Upper lobe of left lung (tissue), 6 donors: ENCODE measurements at regions not wholly inside any gene's neighbourhood (a gene's known extent, or its start where the extent isn't known, plus 50 kb on each side); places are given as distances from the start of the nearest gene placed in this dataset.

Experiments
- ATAC-seq, 2 donors: fragments of 200-7000 bp; cut with Tn5 transposase; one replicate each; pipeline ENCODE4 v1.9.1; 2022; ENCODE audit warnings: mild to moderate bottlenecking in 2 of 2, moderate library complexity in 2 of 2; ENCODE audit not compliant: low FRiP score in 2 of 2
- DNase-seq, 2 donors: peaks; one replicate each; pipeline ENCODE4 v3.0.0-alpha.2; 2019 to 2020
- H3K27ac ChIP-seq, 4 donors: fragments of 200-600 bp; sonication (generic); one replicate each; pipeline ENCODE4 v1.5.1; 2016 to 2019
- H3K27me3 ChIP-seq, 4 donors: fragments of 200-600 bp; sonication (generic); one replicate each; pipeline ENCODE4 v1.5.1; 2017 to 2019
- H3K36me3 ChIP-seq, 4 donors: fragments of 200-600 bp; sonication (generic); one replicate each; pipeline ENCODE4 v1.5.1; 2016 to 2019
- H3K4me1 ChIP-seq, 4 donors: fragments of 200-600 bp; sonication (generic); one replicate each; pipeline ENCODE4 v1.5.1; 2018 to 2019
- H3K4me3 ChIP-seq, 4 donors: fragments of 200-600 bp; sonication (generic); one replicate each; pipeline ENCODE4 v1.5.1; 2017 to 2019; ENCODE audit warnings: mild to moderate bottlenecking in 2 of 4, moderate library complexity in 1 of 4
- H3K9me3 ChIP-seq, 4 donors: fragments of 200-600 bp; sonication (generic); one replicate each; pipeline ENCODE4 v1.5.1; 2018 to 2019
- CTCF ChIP-seq, 6 experiments: fragments of 450-650 bp in 4 of 6; fragments of 200-600 bp in 2 of 6; sonication (generic) in 2 of 6; IDR thresholded peaks; one replicate each; pipeline ENCODE4 v1.5.1; 2016 to 2019; ENCODE audit warnings: antibody characterized with exemption in 6 of 6
- EP300 ChIP-seq, 4 donors: sonication (generic); formaldehyde crosslinking; IDR thresholded peaks; one replicate each; pipeline ENCODE4 v1.5.1; 2017; ENCODE audit warnings: antibody characterized with exemption in 4 of 4, control low read depth in 2 of 4
- POLR2A ChIP-seq, 4 donors: fragments of 450-650 bp; IDR thresholded peaks; one replicate each; pipeline ENCODE4 v1.5.1; 2016 to 2017; ENCODE audit warnings: antibody characterized with exemption in 4 of 4, mild to moderate bottlenecking in 2 of 4
- POLR2AphosphoS5 ChIP-seq, 2 donors: sonication (generic); formaldehyde crosslinking; IDR thresholded peaks; one replicate each; pipeline ENCODE4 v1.5.1; 2017; ENCODE audit warnings: antibody characterized with exemption in 2 of 2
- WGBS, 2 donors: methylation state at CpG; one replicate each; pipeline ENCODE4 v1.1.5; 2017 to 2018; 5-methylcytosine and 5-hydroxymethylcytosine counted together
- donor health status: DM: no; HTN: no; CAD: no; lungs with moderate emphysema.
- donor health status: DM: no; HTN: yes; CAD: no; lungs with severe emphysema.

- 48 to 59% methylated on average over 1 of the region's 1 CpG for WGBS, 2 donors
- TF ChIP-seq EP300 (IDR thresholded peaks at IDR 0.05) (no peak), POLR2A (IDR thresholded peaks at IDR 0.05) (no peak), POLR2AphosphoS5 (IDR thresholded peaks at IDR 0.05) (no peak)
- no peak for DNase-seq
Measured at GRCh38 chr20:40134176-40134575, 554.9 kb downstream of the MAFB start.

GRCh38 chr20:40120827-40121226, 568.2 kb downstream of the MAFB start:
- H3K9me3 ChIP-seq = no peaks in the 10 kb centered on the region
- no peak overlapping the region for H3K4me3 ChIP-seq
- WGBS, 2 donors = 69 to 71% methylated on average over 2 of the region's 2 CpGs
- no peaks in the 10 kb centered on the region for H3K36me3 ChIP-seq
- H3K4me1 ChIP-seq = no peaks in the 10 kb centered on the region
- ATAC-seq = no peak
- DNase-seq = no peak
- no peaks in the 10 kb centered on the region for H3K27me3 ChIP-seq
- TF ChIP-seq POLR2A (IDR thresholded peaks at IDR 0.05) (no peak), EP300 (IDR thresholded peaks at IDR 0.05) (no peak), POLR2AphosphoS5 (IDR thresholded peaks at IDR 0.05) (no peak), CTCF (IDR thresholded peaks at IDR 0.05) (no peak)
- no peak overlapping the region for H3K27ac ChIP-seq

More at GRCh38 chr20:40134176-40134575, 554.9 kb downstream of the MAFB start:
- peaks cover 0 to 9% (median 5%) of the 10 kb centered on the region in 4 donors for H3K9me3 ChIP-seq
- H3K27me3 ChIP-seq = no peaks in the 10 kb centered on the region
- H3K4me3 ChIP-seq = no peak overlapping the region
- no peaks in the 10 kb centered on the region for H3K4me1 ChIP-seq
- H3K27ac ChIP-seq = no peak overlapping the region
- ATAC-seq = no peak
- no peaks in the 10 kb centered on the region for H3K36me3 ChIP-seq

GRCh38 chr20:40111282-40111681, 577.8 kb downstream of the MAFB start:
- ATAC-seq (no peak), DNase-seq (no peak)
- no peaks in the 10 kb centered on the region for H3K27me3 ChIP-seq
- no peaks in the 10 kb centered on the region for H3K36me3 ChIP-seq
- TF ChIP-seq POLR2A (IDR thresholded peaks at IDR 0.05) (no peak), CTCF (IDR thresholded peaks at IDR 0.05) (no peak), POLR2AphosphoS5 (IDR thresholded peaks at IDR 0.05) (no peak), EP300 (IDR thresholded peaks at IDR 0.05) (no peak)
- WGBS, 2 donors = 77 to 79% methylated on average over 5 of the region's 5 CpGs
- no peaks in the 10 kb centered on the region for H3K9me3 ChIP-seq
- H3K27ac ChIP-seq = no peak overlapping the region
- H3K4me3 ChIP-seq = no peak overlapping the region
- no peaks in the 10 kb centered on the region for H3K4me1 ChIP-seq

- H3K36me3 ChIP-seq = no peaks in the 10 kb centered on the region
- no peak overlapping the region for H3K4me3 ChIP-seq
- ATAC-seq (peak in 1 of 2 donors; percentile 71), DNase-seq (no peak)
- H3K27me3 ChIP-seq = no peaks in the 10 kb centered on the region
- WGBS, 2 donors = 54 to 77% methylated on average over 4 of the region's 4 CpGs
- H3K27ac ChIP-seq = no peak overlapping the region
- TF ChIP-seq POLR2AphosphoS5 (IDR thresholded peaks at IDR 0.05) = no peak
- no peak for TF ChIP-seq EP300 (IDR thresholded peaks at IDR 0.05)
- no peak for TF ChIP-seq CTCF (IDR thresholded peaks at IDR 0.05)
- TF ChIP-seq POLR2A (IDR thresholded peaks at IDR 0.05) = no peak
- H3K9me3 ChIP-seq = no peaks in the 10 kb centered on the region
- no peaks in the 10 kb centered on the region for H3K4me1 ChIP-seq
Measured at GRCh38 chr20:40110311-40110831, 578.7 kb downstream of the MAFB start.

- no peak overlapping the region for H3K27ac ChIP-seq
- H3K4me1 ChIP-seq = no peaks in the 10 kb centered on the region
- 43 to 69% methylated on average over 5 of the region's 5 CpGs for WGBS, 2 donors
- no peaks in the 10 kb centered on the region for H3K9me3 ChIP-seq
- no peaks in the 10 kb centered on the region for H3K36me3 ChIP-seq
- DNase-seq = no peak
- TF ChIP-seq POLR2A (IDR thresholded peaks at IDR 0.05) (no peak), EP300 (IDR thresholded peaks at IDR 0.05) (no peak), CTCF (IDR thresholded peaks at IDR 0.05) (no peak), POLR2AphosphoS5 (IDR thresholded peaks at IDR 0.05) (no peak)
- no peak overlapping the region for H3K4me3 ChIP-seq
- ATAC-seq = no peak
- H3K27me3 ChIP-seq = no peaks in the 10 kb centered on the region
Measured at GRCh38 chr20:40109136-40109535, 579.9 kb downstream of the MAFB start.
